GM21381 (cell line): ENCODE measurements at regions not wholly inside any gene's neighbourhood (a gene's known extent, or its start where the extent isn't known, plus 50 kb on each side); places are given as distances from the start of the nearest gene placed in this dataset.
"Not testable (repeated sequence)": the region's sequence is repeated elsewhere in the genome, so short reads cannot be mapped to it uniquely, and the experiment has no call there.

Experiments
- ATAC-seq: cut with Tn5 transposase; IDR thresholded peaks from one replicate; pipeline ENCODE4 v1.9.1; 2021; ENCODE audit warnings: mild to moderate bottlenecking, moderate library complexity; ENCODE audit not compliant: unreplicated experiment

- ATAC-seq = no peak
Observed at GRCh38 chr2:200100027-200100426, 144.6 kb downstream of the MAIP1 start.

GRCh38 chr2:200101922-200102321, 146.5 kb downstream of the MAIP1 start:
- no peak for ATAC-seq

DNA sequence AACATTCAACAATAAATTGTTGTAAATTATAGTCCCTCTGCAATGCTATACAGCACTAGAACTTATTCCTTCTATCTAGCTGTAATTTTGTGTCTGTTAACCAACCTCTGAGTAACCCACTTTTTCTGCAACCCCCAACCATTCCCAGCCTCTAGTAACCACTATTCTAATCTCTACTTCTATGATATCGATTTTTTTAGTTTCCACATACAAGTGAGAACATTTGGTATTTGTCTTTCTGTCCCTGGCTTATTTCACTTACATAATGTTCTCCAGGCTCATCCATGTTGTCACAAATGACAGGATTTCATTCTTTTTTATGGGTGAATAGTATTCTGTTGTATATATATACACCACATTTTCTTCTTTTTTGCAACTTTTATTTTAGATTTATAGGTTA, 147.6 kb downstream of the MAIP1 start:
- ATAC-seq = no peak

GRCh38 chr2:200104015-200104414, 148.6 kb downstream of the MAIP1 start:
- no peak for ATAC-seq

DNA sequence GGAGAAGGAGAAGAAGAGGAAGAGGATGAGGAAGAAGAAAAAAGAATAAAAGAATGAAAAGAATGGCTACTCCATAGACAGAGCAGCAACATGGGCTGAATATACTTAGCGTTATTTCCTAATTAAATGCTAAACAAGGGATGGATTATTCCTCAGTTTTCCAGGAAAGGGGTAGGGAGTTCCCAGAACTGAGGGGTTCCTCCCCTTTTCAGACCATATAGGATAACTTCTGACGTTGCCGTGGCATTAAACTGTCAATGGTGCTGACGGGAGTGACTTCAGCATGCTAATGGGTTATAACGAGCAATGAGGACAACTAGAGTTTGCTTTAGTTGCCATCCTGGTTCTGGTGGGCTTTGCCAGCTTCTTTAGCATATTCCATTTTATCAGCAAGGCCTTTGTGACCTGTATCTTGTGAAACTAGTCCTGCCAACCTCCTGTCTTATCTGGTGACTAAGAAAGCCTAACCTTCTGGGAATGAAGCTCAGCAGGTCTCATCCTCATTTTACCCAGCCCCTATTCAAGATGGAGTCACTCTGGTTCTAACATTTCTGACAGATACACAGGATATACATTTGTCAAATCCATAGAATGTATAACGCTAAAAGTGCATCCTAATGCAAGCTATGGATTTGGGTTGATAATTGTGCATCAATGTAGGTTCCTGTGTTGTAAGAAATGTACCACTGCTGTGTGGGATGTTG, 152.3 kb downstream of the MAIP1 start:
- no peak for ATAC-seq

- ATAC-seq = no peak
Observed at GRCh38 chr2:200109421-200109820, 154.0 kb downstream of the MAIP1 start.

- ATAC-seq = no peak
Observed at GRCh38 chr2:200110381-200110780, 155.0 kb downstream of the MAIP1 start.

- ATAC-seq = not testable (repeated sequence)
Observed at GRCh38 chr2:200113016-200113799, 157.8 kb downstream of the MAIP1 start.

DNA sequence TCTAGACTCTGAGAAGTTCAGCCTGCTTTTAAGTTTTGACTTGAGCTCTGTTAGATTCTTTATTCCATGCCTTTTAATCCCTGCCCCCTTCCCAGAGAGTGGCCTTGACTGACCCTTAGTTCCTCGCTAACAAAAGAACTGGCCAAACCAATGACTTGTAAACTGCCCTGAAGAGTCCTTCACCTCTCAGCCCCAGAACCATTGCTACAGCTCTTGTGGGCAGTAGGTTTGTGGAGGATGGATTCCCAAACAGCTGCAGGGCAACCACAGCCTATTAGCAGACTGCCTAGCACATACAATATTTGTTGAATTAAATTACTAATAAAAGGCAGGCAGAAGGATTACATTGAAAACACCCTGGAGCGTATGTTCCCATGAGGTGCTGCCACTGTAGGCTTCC, 163.9 kb downstream of the MAIP1 start:
- no peak for ATAC-seq

DNA sequence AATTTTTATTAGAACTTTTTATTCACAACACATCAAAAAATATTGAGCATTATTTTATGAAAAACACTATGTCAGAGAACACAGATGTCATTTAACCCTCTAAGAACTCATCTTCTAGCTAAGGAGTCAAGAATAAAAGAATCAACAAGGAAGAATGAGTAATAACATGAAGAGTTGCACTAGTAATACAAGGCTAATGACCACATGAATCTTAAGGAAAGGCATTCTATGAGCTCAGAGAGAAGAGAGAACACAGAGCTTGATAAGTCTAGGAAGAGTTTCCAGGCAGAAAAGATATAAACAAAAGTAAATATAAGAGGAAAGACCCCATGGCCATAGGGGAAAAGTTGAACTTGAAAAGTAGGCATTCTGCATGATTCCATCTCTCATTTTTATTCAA, 166.5 kb downstream of the MAIP1 start:
- no peak for ATAC-seq

DNA sequence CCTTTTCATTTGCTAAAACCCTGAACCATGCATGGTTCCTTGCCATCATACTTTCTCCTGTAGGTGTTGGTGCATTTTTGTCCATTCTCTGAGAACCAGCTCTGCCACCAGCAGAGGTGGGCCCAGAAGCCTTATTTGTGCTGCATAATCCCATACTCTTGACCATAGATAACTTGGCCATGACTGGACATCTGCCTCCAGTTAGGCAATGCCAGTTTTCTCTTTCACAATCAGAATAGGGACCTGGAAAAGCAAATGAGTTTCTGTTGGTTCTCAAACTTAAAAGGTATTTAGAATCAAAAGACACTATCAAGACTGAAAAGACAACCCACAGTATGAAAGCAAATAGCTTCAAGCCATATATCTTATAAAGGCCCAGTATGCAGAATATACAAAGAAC, 167.3 kb downstream of the MAIP1 start:
- ATAC-seq = no peak

- not testable (repeated sequence) for ATAC-seq
Observed at GRCh38 chr2:200124665-200125368, 169.4 kb downstream of the MAIP1 start.

- no peak for ATAC-seq
Observed at GRCh38 chr2:200125444-200126284, 170.3 kb downstream of the MAIP1 start.

GRCh38 chr2:200126285-200126670, 170.9 kb downstream of the MAIP1 start:
- ATAC-seq = not testable (repeated sequence)

DNA sequence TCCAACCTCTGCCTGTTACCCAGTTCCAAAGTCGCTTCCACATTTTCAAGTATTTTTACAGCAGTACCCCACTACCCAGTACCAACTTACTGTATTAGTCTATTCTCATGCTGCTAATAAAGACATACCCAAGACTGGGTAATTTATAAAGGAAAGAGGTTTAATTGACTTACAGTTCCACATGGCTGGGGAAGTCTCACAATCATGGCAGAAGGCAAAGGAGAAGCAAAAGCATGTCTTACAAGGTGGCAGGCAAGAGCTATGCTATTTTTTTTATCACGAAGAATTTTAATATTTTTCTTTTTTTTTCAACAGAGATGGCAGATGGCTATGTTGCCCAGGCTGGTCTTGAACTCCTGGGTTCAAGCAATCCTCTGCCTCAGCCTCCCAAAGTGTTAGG, 171.3 kb downstream of the MAIP1 start:
- ATAC-seq = not testable (repeated sequence)

GRCh38 chr2:200127848-200128247, 172.5 kb downstream of the MAIP1 start:
- no peak for ATAC-seq

DNA sequence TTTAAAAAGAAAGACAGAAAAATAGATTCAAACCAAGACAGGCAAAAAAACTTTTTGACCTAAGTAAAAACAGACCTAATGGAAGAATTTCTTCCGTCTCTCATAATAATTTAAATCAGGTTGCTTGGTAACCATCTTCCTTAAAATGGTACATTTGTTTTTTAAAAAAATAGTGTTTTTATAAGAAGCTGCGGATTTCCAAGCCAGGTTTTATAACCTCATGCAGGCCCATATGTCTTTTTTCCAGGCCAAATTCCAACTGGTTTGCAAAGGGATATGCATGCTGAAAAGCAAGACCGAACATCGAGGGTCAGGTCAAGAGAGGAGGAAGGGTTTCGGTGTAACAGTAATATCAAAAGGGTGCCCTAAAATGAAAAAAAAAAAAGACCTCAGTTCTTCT, 172.9 kb downstream of the MAIP1 start:
- no peak for ATAC-seq

DNA sequence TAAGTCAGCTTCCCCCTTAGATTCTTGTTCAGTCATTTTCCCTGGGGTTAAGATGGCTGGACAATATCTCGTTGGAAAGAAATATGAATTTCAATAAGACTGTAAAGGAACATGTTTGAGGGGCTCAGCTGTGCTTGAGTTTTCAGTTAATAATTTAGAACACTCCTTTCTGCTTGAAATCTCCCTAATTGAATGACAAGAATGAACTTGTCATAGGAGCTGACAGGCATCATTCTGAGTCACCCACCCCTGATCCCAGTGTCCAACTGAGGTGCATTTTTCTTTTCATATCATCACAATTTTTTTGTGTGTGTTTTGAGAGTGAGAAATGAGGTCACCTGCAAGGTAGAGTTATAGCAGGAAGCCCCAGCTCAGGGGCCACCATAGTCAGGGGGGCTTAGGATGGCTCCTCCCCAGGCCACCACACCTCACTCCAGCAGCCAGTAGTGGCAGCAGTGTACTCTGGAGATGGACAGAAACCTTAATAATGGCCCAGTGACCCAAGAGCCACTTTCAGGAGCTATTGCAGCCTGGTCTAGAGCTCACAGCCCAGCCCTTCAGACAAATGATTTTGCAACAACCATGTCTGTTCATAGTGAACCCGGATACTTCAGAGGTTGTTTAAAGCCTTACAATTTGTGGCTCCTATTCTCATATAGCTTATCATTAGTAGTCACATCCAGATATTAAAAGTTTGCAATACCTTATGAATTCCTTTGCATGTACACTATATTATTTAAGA, 174.5 kb downstream of the MAIP1 start:
- ATAC-seq = no peak

GRCh38 chr2:200130762-200131166, 175.4 kb downstream of the MAIP1 start:
- no peak for ATAC-seq

- ATAC-seq = no peak
Observed at GRCh38 chr2:200131307-200131706, 175.2 kb upstream of the SPATS2L start.
